ENCODE measurements at regions not wholly inside any gene's neighbourhood (a gene's known extent, or its start where the extent isn't known, plus 50 kb on each side); places are given as distances from the start of the nearest gene placed in this dataset.

DNA sequence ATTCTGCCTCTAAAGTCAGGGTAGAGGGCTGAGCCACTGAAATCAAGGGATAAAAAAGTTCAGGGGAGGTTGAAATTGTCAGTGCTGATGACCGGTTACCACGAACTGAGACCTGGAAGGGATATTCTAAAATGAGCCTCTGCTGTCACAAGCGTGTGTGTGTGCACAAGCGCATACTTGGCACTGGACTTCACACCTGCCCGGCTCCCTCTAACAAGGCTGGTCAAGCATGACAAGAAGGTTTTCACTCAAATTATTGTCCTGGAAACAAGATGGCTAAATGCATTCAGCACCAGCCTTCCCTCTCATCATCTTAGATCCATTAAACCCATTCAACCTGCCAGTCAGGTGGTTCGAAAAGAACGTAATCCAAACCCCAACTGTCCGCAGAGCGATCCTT lies 54.8 kb upstream of the CECR2 start:
- TF ChIP-seq, protein P1, sequence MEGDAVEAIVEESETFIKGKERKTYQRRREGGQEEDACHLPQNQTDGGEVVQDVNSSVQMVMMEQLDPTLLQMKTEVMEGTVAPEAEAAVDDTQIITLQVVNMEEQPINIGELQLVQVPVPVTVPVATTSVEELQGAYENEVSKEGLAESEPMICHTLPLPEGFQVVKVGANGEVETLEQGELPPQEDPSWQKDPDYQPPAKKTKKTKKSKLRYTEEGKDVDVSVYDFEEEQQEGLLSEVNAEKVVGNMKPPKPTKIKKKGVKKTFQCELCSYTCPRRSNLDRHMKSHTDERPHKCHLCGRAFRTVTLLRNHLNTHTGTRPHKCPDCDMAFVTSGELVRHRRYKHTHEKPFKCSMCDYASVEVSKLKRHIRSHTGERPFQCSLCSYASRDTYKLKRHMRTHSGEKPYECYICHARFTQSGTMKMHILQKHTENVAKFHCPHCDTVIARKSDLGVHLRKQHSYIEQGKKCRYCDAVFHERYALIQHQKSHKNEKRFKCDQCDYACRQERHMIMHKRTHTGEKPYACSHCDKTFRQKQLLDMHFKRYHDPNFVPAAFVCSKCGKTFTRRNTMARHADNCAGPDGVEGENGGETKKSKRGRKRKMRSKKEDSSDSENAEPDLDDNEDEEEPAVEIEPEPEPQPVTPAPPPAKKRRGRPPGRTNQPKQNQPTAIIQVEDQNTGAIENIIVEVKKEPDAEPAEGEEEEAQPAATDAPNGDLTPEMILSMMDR (IDR thresholded peaks at IDR 0.05; ENCODE audit: insufficient read depth, low read length), result no peak
- TF ChIP-seq POLR2AphosphoS5 (IDR thresholded peaks at IDR 0.05; ENCODE audit: low read depth), result no peak

Measured in HL-60 (cell line).